Activated CD4-positive, alpha-beta T cell treated with anti-CD3 and anti-CD28 coated beads for 24 hours (primary cell): ENCODE measurements at regions not wholly inside any gene's neighbourhood (a gene's known extent, or its start where the extent isn't known, plus 50 kb on each side); places are given as distances from the start of the nearest gene placed in this dataset.

ENCODE experiments used
- DNase-seq, 2 donors: peaks; one replicate each; pipeline ENCODE4 v3.0.0-alpha.2; 2020; ENCODE audit warnings: low read depth in 2 of 2

- peak in 1 of 2 donors; percentile 28 for DNase-seq
Measured at GRCh38 chr11:128226106-128226716, 361.1 kb downstream of the ETS1 start.

DNA sequence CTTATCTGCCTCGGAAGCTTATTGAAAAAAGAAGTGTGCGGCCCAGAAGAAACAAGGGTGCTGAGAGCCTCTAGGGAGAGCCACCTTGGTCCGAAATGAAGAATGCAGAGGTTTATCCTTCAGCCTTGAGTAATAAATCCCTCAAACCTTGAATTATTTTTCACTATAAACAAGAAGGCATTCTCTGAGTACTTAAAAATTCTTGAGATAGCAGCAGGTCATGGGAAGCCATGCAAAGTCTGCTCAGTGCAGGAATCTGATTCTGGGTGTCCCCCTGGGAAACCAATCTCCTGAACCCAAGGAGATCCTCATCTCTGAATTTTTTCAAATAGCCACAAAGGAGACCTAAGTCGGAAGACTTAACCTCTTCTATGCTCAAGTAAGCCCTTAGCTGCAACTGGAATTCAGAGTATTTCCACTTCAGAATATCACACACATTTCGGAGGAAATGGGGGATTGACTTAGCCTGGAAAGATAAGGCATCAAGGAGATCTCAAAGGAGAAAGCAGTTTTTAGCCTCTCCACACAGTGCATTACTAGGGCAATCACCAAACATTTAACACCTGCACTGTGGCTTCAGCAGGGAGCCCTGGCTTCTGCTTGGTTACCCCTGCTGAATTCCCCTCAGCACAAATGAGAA, 365.0 kb downstream of the ETS1 start:
- no peak for DNase-seq

GRCh38 chr11:128219731-128220120, 367.6 kb downstream of the ETS1 start:
- DNase-seq: no peak

DNA sequence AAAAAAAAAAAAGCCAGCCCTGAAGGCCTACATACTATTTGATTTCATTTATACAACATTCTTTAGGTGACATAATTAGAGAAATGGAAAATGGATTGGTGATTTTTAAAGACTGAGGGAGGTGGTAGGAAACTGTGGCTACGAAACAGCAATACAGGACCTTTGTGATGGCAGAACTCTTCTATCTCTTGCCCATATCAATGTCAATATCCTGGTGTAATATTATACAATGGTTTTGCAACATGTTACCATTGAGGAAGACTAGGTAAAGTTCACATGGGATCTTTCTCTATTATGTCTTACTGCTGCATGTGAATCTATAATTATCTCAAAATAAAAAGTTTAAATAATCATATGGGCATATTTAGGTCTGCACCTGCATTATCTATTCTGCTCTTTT, 371.2 kb downstream of the ETS1 start:
- DNase-seq: no peak

DNA sequence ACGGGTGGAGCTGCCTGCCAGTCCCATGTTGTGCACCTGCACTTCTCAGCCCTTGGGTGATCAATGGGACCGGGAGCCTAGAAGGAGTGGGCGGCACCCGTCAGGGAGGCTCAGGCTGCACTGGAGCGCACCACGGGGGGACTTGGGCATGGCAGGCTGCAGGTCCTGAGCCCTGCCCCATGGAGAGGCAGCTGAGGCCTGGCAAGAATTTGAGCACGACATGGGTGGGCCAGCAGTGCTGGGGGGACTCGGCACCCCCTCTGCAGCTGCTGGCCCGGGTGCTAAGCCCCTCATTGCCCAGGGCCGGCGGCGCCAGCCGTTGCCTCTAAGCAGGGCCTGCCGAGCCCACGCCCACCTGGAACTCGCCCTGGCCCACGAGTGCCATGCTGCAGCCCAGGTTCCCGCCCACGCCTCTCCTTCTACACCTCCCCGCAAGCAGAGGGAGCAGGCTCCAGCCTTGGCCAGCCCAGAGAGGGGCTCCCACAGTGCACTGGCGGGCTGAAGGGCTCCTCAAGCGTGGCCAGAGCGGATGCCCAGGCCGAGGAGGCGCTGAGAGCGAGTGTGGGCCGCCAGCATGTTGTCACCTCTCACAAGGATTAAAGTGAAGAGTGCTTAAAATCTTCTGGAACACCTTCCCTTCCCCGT, 372.0 kb downstream of the ETS1 start:
- no peak for DNase-seq

GRCh38 chr11:128214263-128214662, 373.1 kb downstream of the ETS1 start:
- DNase-seq: no peak

DNA sequence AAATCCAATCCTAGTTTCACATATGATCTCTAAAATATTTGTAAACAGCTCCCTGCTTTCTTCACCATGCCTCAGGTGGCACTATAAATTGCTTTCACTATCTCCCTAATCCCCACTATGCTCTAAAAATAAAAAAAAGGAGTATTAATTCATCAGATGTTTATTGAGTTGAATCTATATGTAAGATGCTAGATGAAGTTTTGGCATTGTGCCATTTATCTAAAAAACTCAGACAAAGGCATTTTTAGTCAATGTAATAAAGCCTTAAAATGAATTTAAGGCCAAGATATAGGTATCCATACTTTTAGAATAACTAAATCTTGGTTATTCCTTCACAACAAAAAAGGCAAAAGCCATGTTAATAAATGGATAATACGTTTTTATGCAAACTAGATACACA, 373.9 kb downstream of the ETS1 start:
- DNase-seq: no peak

- no peak for DNase-seq
Measured at GRCh38 chr11:128212324-128212723, 375.0 kb downstream of the ETS1 start.

- no peak for DNase-seq
Measured at GRCh38 chr11:128210148-128210940, 377.0 kb downstream of the ETS1 start.

GRCh38 chr11:128209138-128209435, 378.3 kb downstream of the ETS1 start:
- no peak for DNase-seq

DNA sequence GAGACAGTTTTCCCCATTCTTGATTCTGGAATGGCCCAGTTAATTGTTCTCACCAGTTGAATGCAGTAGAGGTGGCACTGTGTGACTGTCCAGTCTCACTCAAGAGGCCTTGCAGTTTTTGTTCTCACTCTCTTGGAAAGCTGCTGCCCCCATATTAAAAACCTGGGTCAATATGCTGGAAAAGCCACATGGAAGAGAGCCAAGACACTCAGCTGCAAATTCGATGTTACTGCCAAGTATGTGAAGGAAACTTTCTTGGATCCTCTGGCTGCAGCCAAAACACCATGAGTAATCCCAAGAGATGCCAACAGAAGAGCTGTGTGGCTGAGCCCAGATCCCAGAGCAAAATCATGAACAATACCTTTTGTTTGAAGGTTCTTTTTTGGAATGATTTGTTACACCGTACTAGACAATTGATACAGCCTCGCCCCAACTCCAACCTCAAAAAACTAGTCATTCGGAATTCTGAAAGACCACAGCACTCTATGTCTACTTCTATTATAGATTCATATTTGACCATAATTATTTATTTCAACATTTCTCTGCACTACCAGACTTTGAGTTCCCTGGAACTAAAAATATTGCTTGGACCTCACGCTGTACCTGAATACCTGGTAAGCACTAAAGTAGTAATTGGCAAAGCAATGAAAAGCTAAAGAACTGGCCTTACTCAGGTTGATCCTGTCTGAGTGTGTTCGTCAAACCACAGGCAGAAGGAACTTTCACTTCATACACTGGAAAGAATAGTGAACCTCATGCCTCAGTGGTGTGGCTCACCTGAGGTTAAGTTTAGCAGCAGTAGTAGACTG, 378.8 kb downstream of the ETS1 start:
- no peak for DNase-seq

DNA sequence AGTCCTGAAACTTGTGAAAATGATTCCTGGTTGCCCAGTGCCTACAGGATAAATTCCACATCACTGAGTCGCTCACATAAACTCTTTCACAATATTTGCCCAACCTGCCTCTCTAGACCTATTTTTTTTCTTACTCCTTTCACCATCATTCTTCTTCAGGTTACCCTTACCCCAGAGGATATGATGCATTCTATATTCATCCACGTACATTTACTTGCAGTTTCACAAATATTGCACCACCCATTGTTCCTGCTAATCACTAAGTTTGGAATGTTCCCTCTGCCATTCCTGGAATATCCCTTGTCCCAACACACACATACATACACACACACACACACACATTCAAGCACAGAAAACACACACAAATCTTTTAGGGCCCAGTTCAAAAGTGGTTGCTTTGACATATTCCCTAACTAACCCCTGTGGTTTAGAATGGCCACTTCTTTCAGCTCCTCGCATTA, 379.5 kb downstream of the ETS1 start:
- no peak for DNase-seq

GRCh38 chr11:128206461-128206860, 380.9 kb downstream of the ETS1 start:
- no peak for DNase-seq

DNA sequence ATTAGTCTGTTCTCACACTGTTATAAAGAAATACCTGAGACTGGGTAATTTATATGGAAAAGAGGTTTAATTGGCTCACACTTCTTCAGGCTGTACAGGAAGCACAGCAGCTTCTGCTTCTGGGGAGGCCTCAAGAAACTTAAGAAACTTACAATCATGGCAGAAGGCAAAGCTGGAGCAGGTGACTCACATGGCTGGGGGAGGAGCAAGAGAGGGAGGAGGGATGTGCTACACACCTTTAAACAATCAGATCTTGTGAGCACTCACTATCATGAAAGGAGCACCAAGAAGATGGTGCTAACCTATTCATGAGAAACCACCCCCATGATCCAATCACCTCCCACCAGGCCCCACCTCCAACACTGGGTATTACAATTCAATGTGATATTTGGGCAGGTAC, 381.6 kb downstream of the ETS1 start:
- no peak for DNase-seq

DNA sequence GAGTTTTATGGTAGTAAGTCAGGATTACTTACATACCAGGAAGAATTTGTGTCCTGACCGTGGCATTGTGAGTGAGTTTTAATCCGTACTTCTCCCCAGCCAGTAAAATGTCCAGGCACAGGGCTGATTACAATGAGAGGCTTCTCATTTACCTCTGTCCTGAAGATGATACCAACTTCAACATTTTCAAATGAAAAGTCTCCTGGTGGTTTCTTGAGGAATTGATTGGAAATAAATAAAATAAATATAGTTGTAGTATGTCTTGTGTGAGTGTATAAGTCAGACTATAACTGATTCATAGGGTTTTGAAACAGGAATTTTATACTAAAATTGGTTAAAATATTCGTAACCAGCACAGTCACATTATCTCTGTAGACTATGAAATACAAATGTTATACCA, 382.5 kb downstream of the ETS1 start:
- no peak for DNase-seq

GRCh38 chr11:128201801-128202200, 385.6 kb downstream of the ETS1 start:
- no peak for DNase-seq

- no peak for DNase-seq
Measured at GRCh38 chr11:128201009-128201408, 386.3 kb downstream of the ETS1 start.

GRCh38 chr11:128200467-128200866, 386.9 kb downstream of the ETS1 start:
- DNase-seq: no peak

DNA sequence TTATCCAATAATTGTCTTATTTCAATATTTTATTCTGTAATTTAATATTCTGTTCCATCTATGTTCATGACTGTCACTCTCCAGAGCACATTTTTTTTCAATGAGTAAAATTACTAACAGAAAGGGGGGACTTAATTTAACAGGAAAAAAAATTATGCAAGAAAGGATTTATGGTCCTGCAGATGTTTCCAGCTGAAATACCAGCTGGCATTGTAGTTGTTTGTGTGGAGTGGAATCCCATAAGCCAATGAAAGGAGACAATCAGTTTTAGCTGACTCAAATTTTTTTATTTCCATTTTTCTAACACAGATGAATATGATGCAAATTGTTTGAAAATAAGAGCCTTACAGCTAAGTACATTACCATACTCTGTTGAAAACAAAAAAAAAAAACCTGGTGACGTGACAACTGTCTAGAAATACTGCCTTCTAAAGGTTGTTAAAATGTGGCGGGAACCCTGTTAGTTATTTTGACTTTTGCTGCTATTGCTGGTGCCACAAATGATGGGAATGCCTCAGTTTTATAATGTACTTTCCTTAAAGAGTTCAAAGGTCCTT, 389.1 kb downstream of the ETS1 start:
- no peak for DNase-seq

- DNase-seq: no peak
Measured at GRCh38 chr11:128196235-128196634, 391.1 kb downstream of the ETS1 start.

DNA sequence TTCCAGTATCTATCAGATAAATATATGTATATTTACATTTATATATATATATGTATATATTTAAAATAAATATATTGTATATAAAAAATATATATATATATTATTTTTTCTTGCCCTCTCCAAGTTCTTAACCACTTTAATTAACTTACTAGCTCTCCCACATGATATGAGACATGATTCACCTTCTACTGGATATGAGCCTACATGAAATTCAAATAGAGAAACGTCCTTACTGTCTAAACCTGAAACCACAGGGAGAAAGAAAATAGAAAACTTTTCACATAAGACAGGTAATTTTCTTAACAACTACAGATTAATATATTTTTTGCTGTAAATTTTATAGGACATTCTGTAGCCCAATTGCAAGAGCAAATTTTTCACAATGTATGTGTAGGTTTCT, 391.6 kb downstream of the ETS1 start:
- DNase-seq: no peak
